ENCODE measurements at regions not wholly inside any gene's neighbourhood (a gene's known extent, or its start where the extent isn't known, plus 50 kb on each side); places are given as distances from the start of the nearest gene placed in this dataset.

DNA sequence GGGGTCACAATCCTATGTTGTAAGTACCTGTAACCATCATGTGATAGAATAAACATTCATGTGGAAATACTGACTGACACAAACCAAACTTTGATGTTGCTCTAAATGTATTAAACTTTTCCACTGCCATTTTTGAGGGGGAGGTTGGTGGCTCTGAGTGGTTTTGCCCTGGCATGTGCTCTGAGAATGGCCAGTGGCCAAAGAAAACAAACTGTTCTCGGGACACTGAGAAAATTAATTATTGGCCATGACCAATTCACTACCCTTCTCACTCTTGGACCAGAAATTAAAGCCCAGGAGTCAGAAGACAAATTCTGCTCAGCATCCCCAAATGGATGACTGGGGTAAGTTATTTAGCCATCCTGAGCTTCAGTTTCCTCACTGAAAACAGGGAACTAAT, 195.9 kb downstream of the XPNPEP1 start:
- intact Hi-C loops (cut with micrococcal nuclease; ENCODE audit: unreplicated experiment) = no loop called here
- no peaks in the 10 kb centered on the region for H3K9me3 ChIP-seq (ENCODE audit: low read length)
- no peaks in the 10 kb centered on the region for H3K9me2 ChIP-seq (ENCODE audit: insufficient read depth, low read length)
- H3K79me2 ChIP-seq (ENCODE audit: insufficient read depth, low read depth, low read length) = no peaks in the 10 kb centered on the region
- no peak overlapping the region for H3K4me2 ChIP-seq (ENCODE audit: low read length)
- no peak overlapping the region for H2AFZ ChIP-seq (ENCODE audit: low read length)
- POLR2A ChIA-PET = no interaction called here
- no peaks in the 10 kb centered on the region for H4K20me1 ChIP-seq (ENCODE audit: insufficient read depth, low read length)
- H3K4me3 ChIP-seq (ENCODE audit: low read depth, low read length, poor library complexity, severe bottlenecking) = no peak overlapping the region
- BruUV-seq (replicated peaks) = no TSS peak
- H3K36me3 ChIP-seq (ENCODE audit: insufficient read depth, low read length) = no peaks in the 10 kb centered on the region
- no peak for DNase-seq (ENCODE audit: low spot score)
- H3K27ac ChIP-seq (ENCODE audit: low read depth, low read length, poor library complexity, severe bottlenecking) = no peak overlapping the region
- no peak for TF ChIP-seq EZH2phosphoT487 (IDR thresholded peaks at IDR 0.05; ENCODE audit: borderline replicate concordance, low read depth, low read length)
- TF ChIP-seq, protein P1, sequence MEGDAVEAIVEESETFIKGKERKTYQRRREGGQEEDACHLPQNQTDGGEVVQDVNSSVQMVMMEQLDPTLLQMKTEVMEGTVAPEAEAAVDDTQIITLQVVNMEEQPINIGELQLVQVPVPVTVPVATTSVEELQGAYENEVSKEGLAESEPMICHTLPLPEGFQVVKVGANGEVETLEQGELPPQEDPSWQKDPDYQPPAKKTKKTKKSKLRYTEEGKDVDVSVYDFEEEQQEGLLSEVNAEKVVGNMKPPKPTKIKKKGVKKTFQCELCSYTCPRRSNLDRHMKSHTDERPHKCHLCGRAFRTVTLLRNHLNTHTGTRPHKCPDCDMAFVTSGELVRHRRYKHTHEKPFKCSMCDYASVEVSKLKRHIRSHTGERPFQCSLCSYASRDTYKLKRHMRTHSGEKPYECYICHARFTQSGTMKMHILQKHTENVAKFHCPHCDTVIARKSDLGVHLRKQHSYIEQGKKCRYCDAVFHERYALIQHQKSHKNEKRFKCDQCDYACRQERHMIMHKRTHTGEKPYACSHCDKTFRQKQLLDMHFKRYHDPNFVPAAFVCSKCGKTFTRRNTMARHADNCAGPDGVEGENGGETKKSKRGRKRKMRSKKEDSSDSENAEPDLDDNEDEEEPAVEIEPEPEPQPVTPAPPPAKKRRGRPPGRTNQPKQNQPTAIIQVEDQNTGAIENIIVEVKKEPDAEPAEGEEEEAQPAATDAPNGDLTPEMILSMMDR (conservative IDR thresholded peaks at IDR 0.05; ENCODE audit: low read length) = no peak
- no peaks in the 10 kb centered on the region for H3K4me1 ChIP-seq (ENCODE audit: insufficient read depth, low read length, poor library complexity, severe bottlenecking)
- CTCF ChIA-PET (ENCODE audit: unreplicated experiment) = no interaction called here

DNA sequence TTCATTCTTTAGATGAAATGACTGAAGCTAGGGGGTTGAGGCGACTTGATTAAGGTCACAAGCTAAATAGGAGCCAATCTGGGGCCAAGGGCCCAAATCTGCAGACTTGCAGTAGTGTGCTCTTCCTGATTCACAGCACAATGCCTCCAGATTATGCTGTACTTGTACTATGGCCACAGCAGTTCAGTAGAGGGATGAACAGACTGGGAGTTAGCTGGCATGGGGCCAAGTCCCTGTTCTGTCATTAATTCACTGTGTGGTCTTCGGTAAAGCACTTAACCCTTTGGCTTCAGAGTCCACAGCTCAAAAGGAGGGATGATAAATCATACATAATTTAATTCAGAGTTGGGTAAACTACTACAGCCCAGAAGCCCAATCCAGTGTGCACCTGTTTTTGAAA, 196.8 kb downstream of the XPNPEP1 start:
- POLR2A ChIA-PET = no interaction called here

DNA sequence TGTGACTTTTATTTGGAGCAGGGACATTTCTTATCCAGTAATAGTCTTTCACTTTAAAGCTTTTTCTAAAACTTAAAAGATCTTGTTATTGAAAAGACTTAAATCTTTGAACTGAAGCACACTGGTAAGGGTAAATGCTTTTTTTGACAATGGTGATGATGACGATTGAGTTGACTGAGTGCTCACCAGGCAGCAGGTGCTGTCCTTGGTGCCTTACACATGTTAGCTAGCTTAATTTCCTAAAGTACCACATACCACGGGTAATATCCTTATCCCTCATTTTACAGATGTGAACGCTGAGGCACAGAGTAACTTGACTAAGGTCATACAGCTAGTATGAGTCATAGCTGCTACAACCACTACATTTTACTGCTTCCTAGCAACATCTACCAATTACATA, 200.0 kb downstream of the XPNPEP1 start:
- no peak overlapping the region for H3K4me3 ChIP-seq (ENCODE audit: low read depth, low read length, poor library complexity, severe bottlenecking)
- no peak for DNase-seq (ENCODE audit: low spot score)
- ChIA-PET POLR2A (no interaction called here), CTCF (ENCODE audit: unreplicated experiment) (no interaction called here)
- H2AFZ ChIP-seq (ENCODE audit: low read length) = no peak overlapping the region
- TF ChIP-seq, protein P1 (conservative IDR thresholded peaks at IDR 0.05; ENCODE audit: low read length) = no peak
- no peak for TF ChIP-seq EZH2phosphoT487 (IDR thresholded peaks at IDR 0.05; ENCODE audit: borderline replicate concordance, low read depth, low read length)
- H3K4me1 ChIP-seq (ENCODE audit: insufficient read depth, low read length, poor library complexity, severe bottlenecking) = no peaks in the 10 kb centered on the region
- BruUV-seq (replicated peaks) = no TSS peak
- H3K79me2 ChIP-seq (ENCODE audit: insufficient read depth, low read depth, low read length) = no peaks in the 10 kb centered on the region
- intact Hi-C loops (cut with micrococcal nuclease; ENCODE audit: unreplicated experiment) = no loop called here
- H3K36me3 ChIP-seq (ENCODE audit: insufficient read depth, low read length) = no peaks in the 10 kb centered on the region
- no peaks in the 10 kb centered on the region for H4K20me1 ChIP-seq (ENCODE audit: insufficient read depth, low read length)
- no peak overlapping the region for H3K27ac ChIP-seq (ENCODE audit: low read depth, low read length, poor library complexity, severe bottlenecking)
- H3K9me2 ChIP-seq (ENCODE audit: insufficient read depth, low read length) = no peaks in the 10 kb centered on the region
- no peaks in the 10 kb centered on the region for H3K9me3 ChIP-seq (ENCODE audit: low read length)
- no peak overlapping the region for H3K4me2 ChIP-seq (ENCODE audit: low read length)

More for the DNA sequence above, 196.8 kb downstream of the XPNPEP1 start:
- Histone ChIP-seq H4K20me1 (ENCODE audit: insufficient read depth, low read length) (no peaks in the 10 kb centered on the region), H3K4me3 (ENCODE audit: low read depth, low read length, poor library complexity, severe bottlenecking) (no peak overlapping the region), H3K36me3 (ENCODE audit: insufficient read depth, low read length) (no peaks in the 10 kb centered on the region), H3K9me2 (ENCODE audit: insufficient read depth, low read length) (no peaks in the 10 kb centered on the region), H3K4me2 (ENCODE audit: low read length) (no peak overlapping the region), H3K9me3 (ENCODE audit: low read length) (no peaks in the 10 kb centered on the region), H2AFZ (ENCODE audit: low read length) (no peak overlapping the region), H3K27ac (ENCODE audit: low read depth, low read length, poor library complexity, severe bottlenecking) (no peak overlapping the region), H3K4me1 (ENCODE audit: insufficient read depth, low read length, poor library complexity, severe bottlenecking) (no peaks in the 10 kb centered on the region), H3K79me2 (ENCODE audit: insufficient read depth, low read depth, low read length) (no peaks in the 10 kb centered on the region)
- no TSS peak for BruUV-seq (replicated peaks)
- intact Hi-C loops (cut with micrococcal nuclease; ENCODE audit: unreplicated experiment) = no loop called here
- TF ChIP-seq, protein P1 (conservative IDR thresholded peaks at IDR 0.05; ENCODE audit: low read length) = no peak
- TF ChIP-seq EZH2phosphoT487 (IDR thresholded peaks at IDR 0.05; ENCODE audit: borderline replicate concordance, low read depth, low read length) = no peak
- CTCF ChIA-PET (ENCODE audit: unreplicated experiment) = no interaction called here
- DNase-seq (ENCODE audit: low spot score) = no peak

All from OCI-LY7 (cell line).